Ascending aorta (tissue), 2 donors: ENCODE measurements at regions not wholly inside any gene's neighbourhood (a gene's known extent, or its start where the extent isn't known, plus 50 kb on each side); places are given as distances from the start of the nearest gene placed in this dataset.
A peak's percentile ranks its signal among the peaks of the same experiment; 100 is the strongest.

Source experiments
- DNase-seq, 2 donors: peaks; one replicate each; pipeline ENCODE4 v3.0.0-alpha.2; 2019; ENCODE audit warnings: low spot score in 2 of 2
- H3K27ac ChIP-seq, 2 donors: fragments of 200-600 bp; sonication (generic); one replicate each; pipeline ENCODE4 v1.5.1; 2016 to 2017; ENCODE audit warnings: mild to moderate bottlenecking in 1 of 2
- H3K27me3 ChIP-seq: fragments of 200-600 bp; sonication (generic); one replicate; pipeline ENCODE4 v1.5.1; 2017
- H3K36me3 ChIP-seq, 2 donors: fragments of 200-600 bp; sonication (generic); one replicate each; pipeline ENCODE4 v1.5.1; 2016
- H3K4me1 ChIP-seq, 2 donors: fragments of 200-600 bp; sonication (generic); one replicate each; pipeline ENCODE4 v1.5.1; 2016 to 2017; ENCODE audit warnings: mild to moderate bottlenecking in 1 of 2
- H3K4me3 ChIP-seq, 2 donors: fragments of 200-600 bp; sonication (generic); one replicate each; pipeline ENCODE4 v1.5.1; 2016 to 2017; ENCODE audit warnings: mild to moderate bottlenecking in 1 of 2
- H3K9me3 ChIP-seq, 2 donors: fragments of 200-600 bp; sonication (generic); one replicate each; pipeline ENCODE4 v1.5.1; 2016
- intact Hi-C: fragments of 100-400 bp; cut with DNase I; formaldehyde crosslinking; loops from one replicate; pipeline ENCODE4 v1.15.1; 2023
- TF ChIP-seq, protein P1 (sequence below), 3 experiments: fragments of 200-600 bp in 2 of 3; fragments of 450-650 bp in 1 of 3; sonication (generic) in 2 of 3; IDR thresholded peaks; one replicate each; pipeline ENCODE4 v1.5.1; 2016 to 2019; ENCODE audit warnings: antibody characterized with exemption in 3 of 3, mild to moderate bottlenecking in 1 of 3, moderate library complexity in 1 of 3

DNA sequence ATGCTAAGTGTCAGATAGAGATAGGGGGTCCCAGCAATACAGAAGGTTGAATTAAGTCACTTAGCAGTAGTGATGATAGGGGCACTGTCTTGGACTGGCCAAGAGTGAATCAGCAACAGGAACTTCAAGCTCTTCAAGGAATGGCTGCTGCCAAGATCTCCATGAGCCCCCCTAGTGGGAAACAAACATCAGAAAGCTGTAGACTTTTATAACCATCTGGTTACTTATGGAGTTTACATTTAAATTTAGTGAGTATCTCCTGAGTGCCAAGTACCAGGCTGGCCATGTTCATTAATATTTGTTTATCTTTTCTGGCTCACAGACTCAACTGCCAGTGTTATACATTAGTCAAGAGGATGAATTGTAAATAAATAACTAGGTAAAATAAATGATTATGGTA lies 327.3 kb downstream of the TTLL7 start:
- Histone ChIP-seq H3K27ac (no peak overlapping the region), H3K27me3 (no peaks in the 10 kb centered on the region), H3K4me1 (no peaks in the 10 kb centered on the region), H3K36me3 (no peaks in the 10 kb centered on the region), H3K4me3 (no peak overlapping the region), H3K9me3 (no peaks in the 10 kb centered on the region)
- intact Hi-C loops, result no loop called here
- TF ChIP-seq, protein P1, sequence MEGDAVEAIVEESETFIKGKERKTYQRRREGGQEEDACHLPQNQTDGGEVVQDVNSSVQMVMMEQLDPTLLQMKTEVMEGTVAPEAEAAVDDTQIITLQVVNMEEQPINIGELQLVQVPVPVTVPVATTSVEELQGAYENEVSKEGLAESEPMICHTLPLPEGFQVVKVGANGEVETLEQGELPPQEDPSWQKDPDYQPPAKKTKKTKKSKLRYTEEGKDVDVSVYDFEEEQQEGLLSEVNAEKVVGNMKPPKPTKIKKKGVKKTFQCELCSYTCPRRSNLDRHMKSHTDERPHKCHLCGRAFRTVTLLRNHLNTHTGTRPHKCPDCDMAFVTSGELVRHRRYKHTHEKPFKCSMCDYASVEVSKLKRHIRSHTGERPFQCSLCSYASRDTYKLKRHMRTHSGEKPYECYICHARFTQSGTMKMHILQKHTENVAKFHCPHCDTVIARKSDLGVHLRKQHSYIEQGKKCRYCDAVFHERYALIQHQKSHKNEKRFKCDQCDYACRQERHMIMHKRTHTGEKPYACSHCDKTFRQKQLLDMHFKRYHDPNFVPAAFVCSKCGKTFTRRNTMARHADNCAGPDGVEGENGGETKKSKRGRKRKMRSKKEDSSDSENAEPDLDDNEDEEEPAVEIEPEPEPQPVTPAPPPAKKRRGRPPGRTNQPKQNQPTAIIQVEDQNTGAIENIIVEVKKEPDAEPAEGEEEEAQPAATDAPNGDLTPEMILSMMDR (IDR thresholded peaks at IDR 0.05), result no peak
- DNase-seq, result no peak

DNA sequence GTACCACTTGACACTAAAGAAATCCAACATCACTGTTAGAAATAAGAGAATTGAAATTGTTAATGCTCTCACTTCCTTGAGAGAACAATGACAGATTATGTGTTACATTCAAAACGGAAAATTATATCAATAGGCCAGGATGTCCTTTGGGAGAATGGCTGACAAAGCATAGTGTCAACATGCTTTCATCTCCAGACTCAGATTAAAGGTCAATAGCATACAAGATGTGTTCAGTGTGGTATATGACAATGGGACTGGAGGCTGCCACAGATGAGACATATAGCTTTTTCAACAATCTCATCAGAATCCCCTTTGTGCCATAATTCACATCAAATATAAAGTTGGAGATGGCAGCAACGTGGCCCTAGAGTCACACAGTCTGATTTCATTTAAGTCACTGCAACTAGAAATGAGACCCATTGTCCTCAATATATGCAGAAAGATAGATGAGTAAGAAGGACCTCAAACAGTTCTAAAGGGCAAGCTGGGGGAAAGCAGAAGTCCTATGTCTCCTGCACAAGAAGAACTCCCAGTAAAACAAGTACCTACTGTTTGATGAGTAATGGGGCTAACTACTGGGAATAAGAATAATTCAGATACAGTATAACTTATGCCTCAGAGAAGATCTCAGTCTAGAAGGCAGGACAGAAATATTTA lies 327.9 kb downstream of the TTLL7 start:
- TF ChIP-seq, protein P1 (IDR thresholded peaks at IDR 0.05), result no peak
- Histone ChIP-seq H3K9me3 (no peaks in the 10 kb centered on the region), H3K4me3 (no peak overlapping the region), H3K36me3 (no peaks in the 10 kb centered on the region), H3K27me3 (no peaks in the 10 kb centered on the region), H3K4me1 (no peaks in the 10 kb centered on the region), H3K27ac (no peak overlapping the region)
- no peak for DNase-seq
- intact Hi-C loops, result no loop called here

DNA sequence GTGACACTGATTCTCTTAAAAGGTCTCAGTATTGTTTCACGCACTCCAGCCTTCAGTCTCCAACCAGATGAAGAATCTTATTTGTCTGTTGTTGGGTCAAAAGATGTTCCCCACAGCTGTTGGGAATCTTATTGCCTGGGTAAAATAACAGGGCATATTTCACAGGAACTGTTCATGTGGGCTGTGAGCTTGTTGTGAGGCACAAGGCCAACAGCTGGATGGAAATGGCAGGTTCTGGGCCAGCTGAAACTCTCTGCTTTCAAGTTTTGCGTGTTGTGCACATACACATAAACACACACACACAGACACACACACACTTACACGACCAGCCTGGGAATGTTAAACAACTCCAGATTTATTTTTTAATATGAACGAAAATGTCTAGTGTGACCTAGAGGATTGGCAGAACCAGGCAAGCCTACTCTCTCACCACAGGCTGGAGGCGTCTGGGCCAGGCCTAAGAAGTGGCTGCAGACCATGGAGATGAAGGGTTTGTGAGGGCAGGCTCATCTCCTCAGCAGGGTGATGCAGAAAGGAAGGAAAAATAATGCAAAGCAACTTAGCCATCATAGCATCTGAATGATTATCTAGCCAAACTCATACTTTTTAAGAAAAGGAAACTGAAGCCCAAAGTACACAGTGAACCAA lies 357.0 kb downstream of the TTLL7 start:
- TF ChIP-seq, protein P1 (IDR thresholded peaks at IDR 0.05), result no peak
- H3K36me3 ChIP-seq, result no peaks in the 10 kb centered on the region
- peak overlapping the region; percentile 29 to 65 for H3K27ac ChIP-seq
- H3K9me3 ChIP-seq, result no peaks in the 10 kb centered on the region
- intact Hi-C loops, result no loop called here
- peaks cover 0 to 5% of the 10 kb centered on the region in 2 donors for H3K4me1 ChIP-seq
- no peaks in the 10 kb centered on the region for H3K27me3 ChIP-seq
- no peak for DNase-seq
- H3K4me3 ChIP-seq, result peak overlapping the region in 1 of 2 donors; percentile 46

DNA sequence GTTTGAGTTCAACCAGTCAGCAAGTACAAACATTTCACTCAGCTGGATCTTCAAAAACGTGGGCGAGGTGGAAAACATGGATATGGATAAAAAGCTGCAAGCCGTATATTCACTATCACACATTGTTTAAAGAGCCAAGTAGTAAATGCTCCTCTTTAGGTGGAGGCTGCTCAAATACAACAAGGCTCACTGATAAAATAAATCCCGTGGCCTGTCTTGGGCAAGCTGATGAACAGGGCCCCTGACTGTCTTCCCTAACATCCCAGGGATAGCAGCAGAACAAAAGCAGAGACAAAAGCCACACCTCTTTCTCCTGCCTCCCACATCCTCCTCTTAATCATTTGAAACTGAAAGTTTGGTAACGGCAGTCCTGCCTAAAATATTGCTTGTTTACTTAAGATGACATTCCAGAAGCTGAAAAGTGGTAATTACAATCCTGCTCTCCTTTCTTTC lies 357.7 kb downstream of the TTLL7 start:
- Histone ChIP-seq H3K4me1 (peaks cover 0 to 5% of the 10 kb centered on the region in 2 donors), H3K27me3 (no peaks in the 10 kb centered on the region), H3K9me3 (no peaks in the 10 kb centered on the region), H3K36me3 (no peaks in the 10 kb centered on the region), H3K4me3 (peak overlapping the region in 1 of 2 donors; percentile 46), H3K27ac (peak overlapping the region; percentile 29 to 65)
- DNase-seq, result no peak
- intact Hi-C loops, result no loop called here
- TF ChIP-seq, protein P1 (IDR thresholded peaks at IDR 0.05), result no peak

DNA sequence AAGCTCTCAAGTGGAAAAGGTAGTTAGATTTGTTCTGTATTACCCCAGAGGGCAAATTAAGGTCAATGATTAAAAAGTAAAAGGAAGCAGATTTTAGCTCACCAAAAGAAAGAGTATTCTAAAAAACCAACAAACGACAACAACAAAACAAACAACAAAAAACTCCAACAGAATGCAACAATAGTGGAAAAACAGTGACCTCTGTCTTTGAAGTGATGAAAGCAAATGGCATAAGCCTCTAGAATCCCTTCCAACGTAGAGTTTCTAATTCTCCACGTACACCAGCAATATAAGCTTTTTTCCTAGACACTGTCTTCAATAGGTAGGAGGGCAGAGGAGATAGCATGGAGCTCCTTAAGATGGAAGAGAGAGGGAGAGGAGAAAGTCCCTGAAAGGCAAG lies 359.1 kb downstream of the TTLL7 start:
- Histone ChIP-seq H3K4me1 (peaks cover 0 to 5% of the 10 kb centered on the region in 2 donors), H3K4me3 (no peak overlapping the region), H3K9me3 (no peaks in the 10 kb centered on the region), H3K36me3 (no peaks in the 10 kb centered on the region), H3K27ac (no peak overlapping the region), H3K27me3 (no peaks in the 10 kb centered on the region)
- DNase-seq, result no peak
- intact Hi-C loops, result no loop called here
- TF ChIP-seq, protein P1 (IDR thresholded peaks at IDR 0.05), result no peak
